Cardiac muscle cell (in vitro differentiated cells and primary cell): ENCODE measurements at regions not wholly inside any gene's neighbourhood (a gene's known extent, or its start where the extent isn't known, plus 50 kb on each side); places are given as distances from the start of the nearest gene placed in this dataset.

Experiments used
- DNase-seq, 2 donors: peaks; one replicate each; pipeline versions ENCODE4 v3.0.0 to v3.0.0-alpha.2; 2010 to 2017; ENCODE audit warnings: low read depth in 1 of 2, low spot score in 1 of 2
- H3K27ac ChIP-seq: fragments of 200-600 bp; sonication (generic); 2 replicates; pipeline ENCODE4 v1.5.1; 2016
- H3K27me3 ChIP-seq: fragments of 200-600 bp; sonication (generic); 2 replicates; pipeline ENCODE4 v1.6.0; 2016; ENCODE audit warnings: control low read depth
- H3K36me3 ChIP-seq: fragments of 200-600 bp; sonication (generic); 2 replicates; pipeline ENCODE4 v1.5.1; 2016; ENCODE audit warnings: control low read depth
- H3K4me1 ChIP-seq: fragments of 200-600 bp; sonication (generic); 2 replicates; pipeline ENCODE4 v1.8.1; 2017; ENCODE audit warnings: low read depth, mild to moderate bottlenecking, mixed run types
- H3K4me3 ChIP-seq: fragments of 200-600 bp; sonication (generic); 2 replicates; pipeline ENCODE4 v1.5.1; 2016; ENCODE audit warnings: mild to moderate bottlenecking
- H3K9me3 ChIP-seq: fragments of 200-600 bp; sonication (generic); 2 replicates; pipeline ENCODE4 v1.5.1; 2017; ENCODE audit warnings: low read depth, mild to moderate bottlenecking, control low read depth
- CTCF ChIP-seq: IDR thresholded peaks from 2 replicates; pipeline ENCODE4 v1.5.1; 2012; ENCODE audit warnings: low read depth, mild to moderate bottlenecking, low read length

- Histone ChIP-seq H3K27me3 (no peaks in the 10 kb centered on the region), H3K4me3 (no peak overlapping the region), H3K4me1 (peaks cover 26% of the 10 kb centered on the region), H3K36me3 (no peaks in the 10 kb centered on the region), H3K27ac (peak overlapping the region; percentile 75), H3K9me3 (no peaks in the 10 kb centered on the region)
- DNase-seq, result peak in 1 of 2 donors; percentile 33
- TF ChIP-seq CTCF, result no peak
Measured at GRCh38 chr21:34215911-34216717, 142.7 kb downstream of the MRPS6 start.

GRCh38 chr21:34216718-34217032, 143.3 kb downstream of the MRPS6 start:
- peaks cover 26% of the 10 kb centered on the region for H3K4me1 ChIP-seq
- no peaks in the 10 kb centered on the region for H3K27me3 ChIP-seq

GRCh38 chr21:34217263-34217662, 143.9 kb downstream of the MRPS6 start:
- no peaks in the 10 kb centered on the region for H3K36me3 ChIP-seq
- H3K9me3 ChIP-seq, result no peaks in the 10 kb centered on the region
- peaks cover 26% of the 10 kb centered on the region for H3K4me1 ChIP-seq
- no peaks in the 10 kb centered on the region for H3K27me3 ChIP-seq
- peak overlapping the region; percentile 50 for H3K27ac ChIP-seq
- no peak overlapping the region for H3K4me3 ChIP-seq
- DNase-seq, result no peak
- no peak for TF ChIP-seq CTCF

More at GRCh38 chr21:34216718-34217032, 143.3 kb downstream of the MRPS6 start:
- Histone ChIP-seq H3K4me3 (no peak overlapping the region), H3K9me3 (no peaks in the 10 kb centered on the region), H3K27ac (peak overlapping the region; percentile 50), H3K36me3 (no peaks in the 10 kb centered on the region)
- no peak for TF ChIP-seq CTCF
- peak in 1 of 2 donors; percentile 74 for DNase-seq

- TF ChIP-seq CTCF, result no peak
- Histone ChIP-seq H3K4me3 (no peak overlapping the region), H3K9me3 (no peaks in the 10 kb centered on the region), H3K4me1 (peaks cover 26% of the 10 kb centered on the region), H3K36me3 (no peaks in the 10 kb centered on the region), H3K27me3 (no peaks in the 10 kb centered on the region), H3K27ac (no peak overlapping the region)
- DNase-seq, result no peak
Measured at GRCh38 chr21:34219334-34220060, 144.3 kb upstream of the KCNE2 start.

GRCh38 chr21:34220556-34221195, 143.1 kb upstream of the KCNE2 start:
- H3K36me3 ChIP-seq, result no peaks in the 10 kb centered on the region
- no peak for TF ChIP-seq CTCF
- peaks cover 17% of the 10 kb centered on the region for H3K4me1 ChIP-seq
- H3K27me3 ChIP-seq, result no peaks in the 10 kb centered on the region
- DNase-seq, result no peak
- H3K27ac ChIP-seq, result no peak overlapping the region
- no peak overlapping the region for H3K4me3 ChIP-seq
- no peaks in the 10 kb centered on the region for H3K9me3 ChIP-seq
